IMR-90 (cell line): ENCODE measurements at regions not wholly inside any gene's neighbourhood (a gene's known extent, or its start where the extent isn't known, plus 50 kb on each side); places are given as distances from the start of the nearest gene placed in this dataset.

Experiments
- CTCF ChIP-seq: conservative IDR thresholded peaks from 2 replicates; pipeline ENCODE4 v1.5.1; 2012; ENCODE audit warnings: mild to moderate bottlenecking, low read depth, low read length, improper control_type of control experiment
- RFX5 ChIP-seq: IDR thresholded peaks from 2 replicates; pipeline ENCODE4 v1.8.0; 2012; ENCODE audit warnings: low read depth, mild to moderate bottlenecking, low read length, moderate library complexity

- TF ChIP-seq CTCF, result no peak
- no peak for TF ChIP-seq RFX5
Measured at GRCh38 chr12:125564753-125565152, 499.5 kb downstream of the AACS start.
